ENCODE measurements at regions not wholly inside any gene's neighbourhood (a gene's known extent, or its start where the extent isn't known, plus 50 kb on each side); places are given as distances from the start of the nearest gene placed in this dataset.
"Not testable (repeated sequence)": the region's sequence is repeated elsewhere in the genome, so short reads cannot be mapped to it uniquely, and the experiment has no call there.

DNA sequence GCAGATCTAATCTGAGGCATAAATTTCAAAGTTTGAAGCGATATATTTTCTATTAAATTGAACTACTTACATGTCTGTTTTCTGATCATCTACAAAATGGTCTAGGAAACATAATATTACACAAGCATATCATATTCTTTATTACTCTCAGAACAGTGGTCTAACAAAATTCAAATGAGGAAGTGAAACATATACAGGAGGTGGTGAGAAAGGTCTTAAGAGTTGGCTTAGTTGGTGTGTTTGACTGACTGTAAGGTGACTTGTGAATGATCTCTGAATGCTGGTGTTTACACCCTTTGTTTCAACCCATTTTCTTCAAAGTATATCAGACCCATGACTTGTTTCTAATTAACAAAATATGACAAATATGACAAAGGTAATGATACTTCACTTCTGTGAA, 1156.8 kb downstream of the SLC16A7 start:
- Histone ChIP-seq H3K27ac (ENCODE audit: low read depth in 2 of 2, low read length in 2 of 2) (no peak overlapping the region), H3K4me1 (ENCODE audit: control insufficient read depth in 2 of 2, insufficient read depth in 2 of 2, low read length in 2 of 2) (no peaks in the 10 kb centered on the region), H3K9me3 (ENCODE audit: control insufficient read depth in 2 of 2, low read length in 2 of 2) (no peaks in the 10 kb centered on the region), H3K9ac (ENCODE audit: low read depth in 1 of 2, low read length in 2 of 2) (no peak overlapping the region), H3K36me3 (ENCODE audit: control insufficient read depth in 2 of 2, insufficient read depth in 2 of 2, low read length in 2 of 2) (no peaks in the 10 kb centered on the region), H3K4me3 (ENCODE audit: low read length in 2 of 2) (no peak overlapping the region), H3K27me3 (ENCODE audit: control insufficient read depth in 2 of 2, insufficient read depth in 2 of 2, low read length in 2 of 2) (no peaks in the 10 kb centered on the region)

- H3K36me3 ChIP-seq (ENCODE audit: control insufficient read depth in 2 of 2, insufficient read depth in 2 of 2, low read length in 2 of 2), result no peaks in the 10 kb centered on the region
- no peaks in the 10 kb centered on the region for H3K27me3 ChIP-seq (ENCODE audit: control insufficient read depth in 2 of 2, insufficient read depth in 2 of 2, low read length in 2 of 2)
- H3K27ac ChIP-seq (ENCODE audit: low read depth in 2 of 2, low read length in 2 of 2), result no peak overlapping the region
- H3K9ac ChIP-seq (ENCODE audit: low read depth in 1 of 2, low read length in 2 of 2), result no peak overlapping the region
- H3K9me3 ChIP-seq (ENCODE audit: control insufficient read depth in 2 of 2, low read length in 2 of 2), result no peaks in the 10 kb centered on the region
- no peak overlapping the region for H3K4me3 ChIP-seq (ENCODE audit: low read length in 2 of 2)
- H3K4me1 ChIP-seq (ENCODE audit: control insufficient read depth in 2 of 2, insufficient read depth in 2 of 2, low read length in 2 of 2), result no peaks in the 10 kb centered on the region
Measured at GRCh38 chr12:60758224-60758623, 1162.4 kb downstream of the SLC16A7 start.

GRCh38 chr12:60760965-60761364, 1165.1 kb downstream of the SLC16A7 start:
- Histone ChIP-seq H3K9ac (ENCODE audit: low read depth in 1 of 2, low read length in 2 of 2) (no peak overlapping the region), H3K4me1 (ENCODE audit: control insufficient read depth in 2 of 2, insufficient read depth in 2 of 2, low read length in 2 of 2) (no peaks in the 10 kb centered on the region), H3K27ac (ENCODE audit: low read depth in 2 of 2, low read length in 2 of 2) (no peak overlapping the region), H3K9me3 (ENCODE audit: control insufficient read depth in 2 of 2, low read length in 2 of 2) (no peaks in the 10 kb centered on the region), H3K36me3 (ENCODE audit: control insufficient read depth in 2 of 2, insufficient read depth in 2 of 2, low read length in 2 of 2) (no peaks in the 10 kb centered on the region), H3K4me3 (ENCODE audit: low read length in 2 of 2) (no peak overlapping the region), H3K27me3 (ENCODE audit: control insufficient read depth in 2 of 2, insufficient read depth in 2 of 2, low read length in 2 of 2) (no peaks in the 10 kb centered on the region)

- not testable (repeated sequence) for H3K36me3 ChIP-seq (ENCODE audit: control insufficient read depth in 2 of 2, insufficient read depth in 2 of 2, low read length in 2 of 2)
Measured at GRCh38 chr12:60801166-60801565, 1205.3 kb downstream of the SLC16A7 start.

DNA sequence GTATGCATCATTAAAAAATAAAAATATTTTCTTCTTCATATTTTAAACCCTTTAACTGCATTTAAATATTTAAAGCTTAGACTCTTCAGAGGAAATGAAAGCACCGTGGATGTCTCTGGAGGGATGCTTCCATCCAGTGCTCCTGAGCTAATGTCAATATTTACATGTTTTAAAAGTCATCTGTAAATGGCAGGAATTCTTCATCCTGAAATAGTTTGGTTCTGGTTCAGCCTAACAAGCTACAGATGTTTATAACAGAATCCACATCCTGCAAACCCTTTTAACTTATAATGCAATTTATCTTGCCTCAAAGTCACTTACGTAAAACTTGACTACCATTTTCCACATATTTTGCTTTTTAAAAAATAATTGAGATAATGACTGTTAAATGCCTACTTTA, 1207.3 kb downstream of the SLC16A7 start:
- Histone ChIP-seq H3K36me3 (ENCODE audit: control insufficient read depth in 2 of 2, insufficient read depth in 2 of 2, low read length in 2 of 2) (no peaks in the 10 kb centered on the region), H3K9ac (ENCODE audit: low read depth in 1 of 2, low read length in 2 of 2) (no peak overlapping the region), H3K4me1 (ENCODE audit: control insufficient read depth in 2 of 2, insufficient read depth in 2 of 2, low read length in 2 of 2) (no peaks in the 10 kb centered on the region), H3K4me3 (ENCODE audit: low read length in 2 of 2) (no peak overlapping the region), H3K27me3 (ENCODE audit: control insufficient read depth in 2 of 2, insufficient read depth in 2 of 2, low read length in 2 of 2) (no peaks in the 10 kb centered on the region), H3K27ac (ENCODE audit: low read depth in 2 of 2, low read length in 2 of 2) (no peak overlapping the region), H3K9me3 (ENCODE audit: control insufficient read depth in 2 of 2, low read length in 2 of 2) (peaks cover 0 to 3% of the 10 kb centered on the region in 2 donors)

More at GRCh38 chr12:60801166-60801565, 1205.3 kb downstream of the SLC16A7 start:
- H3K4me1 ChIP-seq (ENCODE audit: control insufficient read depth in 2 of 2, insufficient read depth in 2 of 2, low read length in 2 of 2); H3K9ac ChIP-seq (ENCODE audit: low read depth in 1 of 2, low read length in 2 of 2); H3K27me3 ChIP-seq (ENCODE audit: control insufficient read depth in 2 of 2, insufficient read depth in 2 of 2, low read length in 2 of 2); H3K9me3 ChIP-seq (ENCODE audit: control insufficient read depth in 2 of 2, low read length in 2 of 2); H3K4me3 ChIP-seq (ENCODE audit: low read length in 2 of 2); H3K27ac ChIP-seq (ENCODE audit: low read depth in 2 of 2, low read length in 2 of 2): not testable (repeated sequence)

GRCh38 chr12:60805364-60805763, 1209.5 kb downstream of the SLC16A7 start:
- H3K9ac ChIP-seq (ENCODE audit: low read depth in 1 of 2, low read length in 2 of 2), result no peak overlapping the region
- no peak overlapping the region for H3K27ac ChIP-seq (ENCODE audit: low read depth in 2 of 2, low read length in 2 of 2)
- no peaks in the 10 kb centered on the region for H3K27me3 ChIP-seq (ENCODE audit: control insufficient read depth in 2 of 2, insufficient read depth in 2 of 2, low read length in 2 of 2)
- no peaks in the 10 kb centered on the region for H3K4me1 ChIP-seq (ENCODE audit: control insufficient read depth in 2 of 2, insufficient read depth in 2 of 2, low read length in 2 of 2)
- H3K4me3 ChIP-seq (ENCODE audit: low read length in 2 of 2), result no peak overlapping the region
- H3K36me3 ChIP-seq (ENCODE audit: control insufficient read depth in 2 of 2, insufficient read depth in 2 of 2, low read length in 2 of 2), result no peaks in the 10 kb centered on the region
- H3K9me3 ChIP-seq (ENCODE audit: control insufficient read depth in 2 of 2, low read length in 2 of 2), result no peaks in the 10 kb centered on the region

GRCh38 chr12:60819794-60820193, 1224.0 kb downstream of the SLC16A7 start:
- Histone ChIP-seq H3K36me3 (ENCODE audit: control insufficient read depth in 2 of 2, insufficient read depth in 2 of 2, low read length in 2 of 2) (no peaks in the 10 kb centered on the region), H3K9me3 (ENCODE audit: control insufficient read depth in 2 of 2, low read length in 2 of 2) (no peaks in the 10 kb centered on the region), H3K4me1 (ENCODE audit: control insufficient read depth in 2 of 2, insufficient read depth in 2 of 2, low read length in 2 of 2) (no peaks in the 10 kb centered on the region), H3K9ac (ENCODE audit: low read depth in 1 of 2, low read length in 2 of 2) (no peak overlapping the region), H3K4me3 (ENCODE audit: low read length in 2 of 2) (no peak overlapping the region), H3K27ac (ENCODE audit: low read depth in 2 of 2, low read length in 2 of 2) (no peak overlapping the region), H3K27me3 (ENCODE audit: control insufficient read depth in 2 of 2, insufficient read depth in 2 of 2, low read length in 2 of 2) (no peaks in the 10 kb centered on the region)

DNA sequence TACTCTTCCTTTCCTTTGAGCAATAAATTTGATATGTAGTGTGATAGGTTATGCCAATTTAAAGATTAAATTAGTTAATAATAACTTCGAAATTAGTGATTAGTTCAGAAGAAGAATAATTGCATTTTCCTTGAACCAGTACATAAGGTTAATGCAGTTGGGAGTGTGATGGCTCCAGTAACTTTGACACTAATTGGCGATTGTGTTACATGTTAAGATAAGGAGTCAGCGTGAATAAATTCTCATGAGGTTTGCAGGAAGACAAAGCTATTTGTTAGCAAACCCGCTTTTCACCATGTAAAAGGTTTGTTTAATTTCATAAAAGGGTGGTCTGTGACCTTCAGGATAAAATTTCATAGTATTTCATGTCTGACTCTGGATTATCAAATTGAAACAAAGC, 1226.8 kb downstream of the SLC16A7 start:
- no peaks in the 10 kb centered on the region for H3K36me3 ChIP-seq (ENCODE audit: control insufficient read depth in 2 of 2, insufficient read depth in 2 of 2, low read length in 2 of 2)
- H3K9me3 ChIP-seq (ENCODE audit: control insufficient read depth in 2 of 2, low read length in 2 of 2), result no peaks in the 10 kb centered on the region
- no peaks in the 10 kb centered on the region for H3K4me1 ChIP-seq (ENCODE audit: control insufficient read depth in 2 of 2, insufficient read depth in 2 of 2, low read length in 2 of 2)
- no peak overlapping the region for H3K27ac ChIP-seq (ENCODE audit: low read depth in 2 of 2, low read length in 2 of 2)
- H3K27me3 ChIP-seq (ENCODE audit: control insufficient read depth in 2 of 2, insufficient read depth in 2 of 2, low read length in 2 of 2), result no peaks in the 10 kb centered on the region
- no peak overlapping the region for H3K9ac ChIP-seq (ENCODE audit: low read depth in 1 of 2, low read length in 2 of 2)
- H3K4me3 ChIP-seq (ENCODE audit: low read length in 2 of 2), result no peak overlapping the region

DNA sequence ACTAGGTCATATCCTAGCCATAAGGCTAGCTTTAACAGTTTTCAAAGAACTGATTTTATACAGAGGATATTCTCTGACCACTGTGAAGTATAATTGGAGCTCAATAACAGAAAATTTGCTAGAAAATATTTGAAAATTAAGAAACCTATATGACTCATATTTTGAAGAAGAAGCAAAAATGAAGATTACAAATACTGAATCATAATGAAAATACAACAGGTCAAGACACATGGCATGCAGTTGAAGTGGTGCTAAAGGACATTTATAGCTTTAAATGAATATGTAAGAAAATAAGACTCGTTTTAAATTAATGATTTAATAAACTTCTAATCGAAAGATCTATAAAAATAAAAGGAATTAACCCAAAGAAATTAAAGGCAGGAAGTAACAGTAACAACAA, 1234.6 kb downstream of the SLC16A7 start:
- H3K27me3 ChIP-seq (ENCODE audit: control insufficient read depth in 2 of 2, insufficient read depth in 2 of 2, low read length in 2 of 2), result no peaks in the 10 kb centered on the region
- no peaks in the 10 kb centered on the region for H3K9me3 ChIP-seq (ENCODE audit: control insufficient read depth in 2 of 2, low read length in 2 of 2)
- no peak overlapping the region for H3K9ac ChIP-seq (ENCODE audit: low read depth in 1 of 2, low read length in 2 of 2)
- H3K27ac ChIP-seq (ENCODE audit: low read depth in 2 of 2, low read length in 2 of 2), result no peak overlapping the region
- no peaks in the 10 kb centered on the region for H3K36me3 ChIP-seq (ENCODE audit: control insufficient read depth in 2 of 2, insufficient read depth in 2 of 2, low read length in 2 of 2)
- H3K4me1 ChIP-seq (ENCODE audit: control insufficient read depth in 2 of 2, insufficient read depth in 2 of 2, low read length in 2 of 2), result no peaks in the 10 kb centered on the region
- no peak overlapping the region for H3K4me3 ChIP-seq (ENCODE audit: low read length in 2 of 2)

DNA sequence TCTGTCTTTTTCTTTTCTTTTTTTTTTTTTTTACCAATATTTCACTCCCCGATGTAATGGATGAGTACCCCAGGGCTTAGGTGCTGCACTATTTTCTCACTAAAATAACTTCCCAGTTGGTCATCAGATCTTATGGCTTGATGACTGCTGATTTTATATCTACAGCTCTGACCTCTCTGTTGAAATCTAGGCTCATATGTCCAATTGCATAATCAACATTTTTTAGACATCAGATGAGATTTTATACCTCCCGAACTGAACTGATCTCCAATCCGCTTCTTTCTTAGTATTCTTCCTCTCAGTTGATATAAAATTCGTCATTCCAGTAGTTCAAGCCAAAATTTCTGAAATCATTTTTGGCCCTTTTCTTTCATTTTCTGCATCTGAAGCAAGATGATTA, 1236.5 kb downstream of the SLC16A7 start:
- peaks cover 0 to 3% of the 10 kb centered on the region in 2 donors for H3K9me3 ChIP-seq (ENCODE audit: control insufficient read depth in 2 of 2, low read length in 2 of 2)
- H3K4me1 ChIP-seq (ENCODE audit: control insufficient read depth in 2 of 2, insufficient read depth in 2 of 2, low read length in 2 of 2), result no peaks in the 10 kb centered on the region
- no peak overlapping the region for H3K9ac ChIP-seq (ENCODE audit: low read depth in 1 of 2, low read length in 2 of 2)
- no peaks in the 10 kb centered on the region for H3K36me3 ChIP-seq (ENCODE audit: control insufficient read depth in 2 of 2, insufficient read depth in 2 of 2, low read length in 2 of 2)
- H3K4me3 ChIP-seq (ENCODE audit: low read length in 2 of 2), result no peak overlapping the region
- no peak overlapping the region for H3K27ac ChIP-seq (ENCODE audit: low read depth in 2 of 2, low read length in 2 of 2)
- no peaks in the 10 kb centered on the region for H3K27me3 ChIP-seq (ENCODE audit: control insufficient read depth in 2 of 2, insufficient read depth in 2 of 2, low read length in 2 of 2)

- no peak overlapping the region for H3K9ac ChIP-seq (ENCODE audit: low read depth in 1 of 2, low read length in 2 of 2)
- no peaks in the 10 kb centered on the region for H3K27me3 ChIP-seq (ENCODE audit: control insufficient read depth in 2 of 2, insufficient read depth in 2 of 2, low read length in 2 of 2)
- no peak overlapping the region for H3K4me3 ChIP-seq (ENCODE audit: low read length in 2 of 2)
- peaks cover 0 to 3% of the 10 kb centered on the region in 2 donors for H3K9me3 ChIP-seq (ENCODE audit: control insufficient read depth in 2 of 2, low read length in 2 of 2)
- no peaks in the 10 kb centered on the region for H3K36me3 ChIP-seq (ENCODE audit: control insufficient read depth in 2 of 2, insufficient read depth in 2 of 2, low read length in 2 of 2)
- H3K27ac ChIP-seq (ENCODE audit: low read depth in 2 of 2, low read length in 2 of 2), result no peak overlapping the region
- H3K4me1 ChIP-seq (ENCODE audit: control insufficient read depth in 2 of 2, insufficient read depth in 2 of 2, low read length in 2 of 2), result no peaks in the 10 kb centered on the region
Measured at GRCh38 chr12:60834372-60834771, 1238.5 kb downstream of the SLC16A7 start.
